ENCODE measurements at regions not wholly inside any gene's neighbourhood (a gene's known extent, or its start where the extent isn't known, plus 50 kb on each side); places are given as distances from the start of the nearest gene placed in this dataset.
A peak's percentile ranks its signal among the peaks of the same experiment; 100 is the strongest.

DNA sequence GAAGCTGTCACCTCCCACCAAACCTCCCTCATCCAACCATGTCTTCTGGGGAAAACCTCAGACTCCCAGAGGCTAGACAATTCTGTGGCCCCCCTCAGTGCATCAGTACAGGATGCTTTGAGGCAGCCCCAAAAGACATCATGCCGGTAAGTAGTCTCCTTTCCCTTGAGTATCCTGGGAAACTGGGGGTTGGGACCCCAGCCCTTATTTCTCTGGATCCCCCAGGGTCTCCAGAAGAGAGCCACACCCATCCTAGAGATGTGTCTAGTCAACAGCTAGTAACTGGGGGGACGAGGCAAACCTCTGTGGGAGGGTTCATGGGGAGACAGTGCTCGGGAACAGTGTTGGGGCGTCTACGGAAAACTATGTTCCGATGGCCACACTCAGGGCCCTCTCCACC is 974.2 kb upstream of the TMEM132C start:
- H3K27ac ChIP-seq (ENCODE audit: low read depth, low read length): no peak overlapping the region
- TF ChIP-seq, protein P1, sequence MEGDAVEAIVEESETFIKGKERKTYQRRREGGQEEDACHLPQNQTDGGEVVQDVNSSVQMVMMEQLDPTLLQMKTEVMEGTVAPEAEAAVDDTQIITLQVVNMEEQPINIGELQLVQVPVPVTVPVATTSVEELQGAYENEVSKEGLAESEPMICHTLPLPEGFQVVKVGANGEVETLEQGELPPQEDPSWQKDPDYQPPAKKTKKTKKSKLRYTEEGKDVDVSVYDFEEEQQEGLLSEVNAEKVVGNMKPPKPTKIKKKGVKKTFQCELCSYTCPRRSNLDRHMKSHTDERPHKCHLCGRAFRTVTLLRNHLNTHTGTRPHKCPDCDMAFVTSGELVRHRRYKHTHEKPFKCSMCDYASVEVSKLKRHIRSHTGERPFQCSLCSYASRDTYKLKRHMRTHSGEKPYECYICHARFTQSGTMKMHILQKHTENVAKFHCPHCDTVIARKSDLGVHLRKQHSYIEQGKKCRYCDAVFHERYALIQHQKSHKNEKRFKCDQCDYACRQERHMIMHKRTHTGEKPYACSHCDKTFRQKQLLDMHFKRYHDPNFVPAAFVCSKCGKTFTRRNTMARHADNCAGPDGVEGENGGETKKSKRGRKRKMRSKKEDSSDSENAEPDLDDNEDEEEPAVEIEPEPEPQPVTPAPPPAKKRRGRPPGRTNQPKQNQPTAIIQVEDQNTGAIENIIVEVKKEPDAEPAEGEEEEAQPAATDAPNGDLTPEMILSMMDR (IDR thresholded peaks at IDR 0.05; ENCODE audit: extremely low read depth, low read depth, low read length): no peak

DNA sequence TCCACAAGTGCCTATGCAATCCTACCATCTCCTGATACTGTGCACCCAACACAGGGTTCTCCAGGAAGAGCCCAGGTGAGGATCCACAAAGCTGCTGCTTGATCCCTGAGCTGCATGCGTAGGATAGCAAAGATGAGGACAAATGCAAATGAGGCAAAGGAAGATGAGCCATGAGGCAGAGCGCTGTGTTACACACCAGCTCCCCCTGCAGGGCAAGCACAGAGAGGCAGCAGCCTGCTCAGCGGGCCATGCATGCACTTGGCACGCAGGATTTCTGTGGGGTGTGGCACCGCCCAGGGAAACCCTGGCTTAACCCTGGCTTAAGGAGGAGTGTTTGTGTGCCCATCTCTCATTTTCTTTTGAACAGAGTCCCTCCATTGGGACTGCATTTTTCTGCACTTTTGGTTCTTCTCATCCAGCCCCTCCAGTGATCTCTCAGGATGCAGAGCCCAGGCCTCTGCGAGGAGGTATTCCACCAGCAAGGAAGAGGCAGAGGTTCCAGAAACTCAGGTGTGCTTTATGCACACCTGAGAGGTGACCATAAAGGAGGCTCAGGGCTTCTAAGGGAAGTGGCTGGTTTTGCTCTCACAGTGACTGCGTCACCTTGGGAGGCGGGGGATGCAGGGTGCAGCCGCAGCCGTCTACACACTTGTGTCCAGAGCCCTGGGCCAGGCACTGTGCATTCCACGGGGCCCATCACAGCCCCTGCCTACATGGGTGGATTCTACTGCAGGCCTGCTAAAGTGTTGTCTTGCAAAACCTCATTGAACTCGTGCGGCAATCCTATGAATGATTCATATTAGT is 973.3 kb upstream of the TMEM132C start:
- no peak overlapping the region for H3K4me2 ChIP-seq (ENCODE audit: insufficient read depth, low read length)
- peak; percentile 88 for DNase-seq (ENCODE audit: insufficient read length, low spot score, missing footprints)
- no peaks in the 10 kb centered on the region for H3K9me3 ChIP-seq (ENCODE audit: low read depth, low read length)
- H4K20me1 ChIP-seq (ENCODE audit: insufficient read depth, low read length): no peaks in the 10 kb centered on the region
- TF ChIP-seq, protein P1 (IDR thresholded peaks at IDR 0.05; ENCODE audit: extremely low read depth, low read depth, low read length): peak; percentile 99
- H3K79me2 ChIP-seq (ENCODE audit: insufficient read depth, low read length): no peaks in the 10 kb centered on the region
- H2AFZ ChIP-seq (ENCODE audit: low read length): no peak overlapping the region
- H3K27ac ChIP-seq (ENCODE audit: low read depth, low read length): peak overlapping the region; percentile 20
- no peaks in the 10 kb centered on the region for H3K36me3 ChIP-seq (ENCODE audit: insufficient read depth, low read length)
- no peaks in the 10 kb centered on the region for H3K4me1 ChIP-seq (ENCODE audit: insufficient read depth, low read length)
- H3K27me3 ChIP-seq (ENCODE audit: insufficient read depth, low read length): no peaks in the 10 kb centered on the region
- no peak overlapping the region for H3K4me3 ChIP-seq (ENCODE audit: insufficient read depth, low read length)

More for the DNA sequence above, 974.2 kb upstream of the TMEM132C start:
- no peaks in the 10 kb centered on the region for H3K9me3 ChIP-seq (ENCODE audit: low read depth, low read length)
- H3K4me2 ChIP-seq (ENCODE audit: insufficient read depth, low read length): no peak overlapping the region
- no peak for DNase-seq (ENCODE audit: insufficient read length, low spot score, missing footprints)
- no peaks in the 10 kb centered on the region for H3K27me3 ChIP-seq (ENCODE audit: insufficient read depth, low read length)
- H3K4me3 ChIP-seq (ENCODE audit: insufficient read depth, low read length): no peak overlapping the region
- no peak overlapping the region for H2AFZ ChIP-seq (ENCODE audit: low read length)
- no peaks in the 10 kb centered on the region for H3K36me3 ChIP-seq (ENCODE audit: insufficient read depth, low read length)
- H3K4me1 ChIP-seq (ENCODE audit: insufficient read depth, low read length): no peaks in the 10 kb centered on the region
- no peaks in the 10 kb centered on the region for H4K20me1 ChIP-seq (ENCODE audit: insufficient read depth, low read length)
- H3K79me2 ChIP-seq (ENCODE audit: insufficient read depth, low read length): no peaks in the 10 kb centered on the region

DNA sequence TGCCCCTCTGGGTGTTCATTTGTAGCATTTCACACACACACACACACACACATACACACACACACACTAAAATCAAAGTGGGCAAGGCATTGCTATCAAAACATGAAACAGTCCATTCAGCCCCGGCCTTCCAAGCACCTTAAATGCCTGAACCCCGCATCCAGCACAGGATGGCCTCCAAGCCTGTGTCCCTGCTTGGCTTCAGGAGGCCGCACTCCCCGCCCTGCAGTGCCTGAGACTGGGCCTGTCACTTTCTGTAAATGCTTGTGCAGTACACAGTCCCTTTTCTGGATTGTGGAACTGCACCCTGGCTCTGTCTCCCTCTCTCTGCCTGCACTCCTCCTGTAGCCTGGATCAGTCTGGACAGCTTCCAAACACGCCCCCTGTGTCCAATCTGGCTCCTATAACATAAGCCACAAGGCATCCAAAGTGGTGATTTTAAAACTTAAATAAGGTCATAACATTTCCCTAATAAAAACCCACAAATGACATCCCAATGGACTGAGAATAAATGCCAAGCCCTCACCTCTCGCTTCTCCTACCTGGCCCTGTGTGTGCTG is 972.2 kb upstream of the TMEM132C start:
- Histone ChIP-seq H4K20me1 (ENCODE audit: insufficient read depth, low read length) (no peaks in the 10 kb centered on the region), H3K4me3 (ENCODE audit: insufficient read depth, low read length) (no peak overlapping the region), H3K27ac (ENCODE audit: low read depth, low read length) (no peak overlapping the region), H3K79me2 (ENCODE audit: insufficient read depth, low read length) (no peaks in the 10 kb centered on the region), H3K4me1 (ENCODE audit: insufficient read depth, low read length) (no peaks in the 10 kb centered on the region), H3K27me3 (ENCODE audit: insufficient read depth, low read length) (no peaks in the 10 kb centered on the region), H2AFZ (ENCODE audit: low read length) (no peak overlapping the region), H3K36me3 (ENCODE audit: insufficient read depth, low read length) (no peaks in the 10 kb centered on the region), H3K9me3 (ENCODE audit: low read depth, low read length) (no peaks in the 10 kb centered on the region), H3K4me2 (ENCODE audit: insufficient read depth, low read length) (no peak overlapping the region)
- TF ChIP-seq, protein P1 (IDR thresholded peaks at IDR 0.05; ENCODE audit: extremely low read depth, low read depth, low read length): no peak
- no peak for DNase-seq (ENCODE audit: insufficient read length, low spot score, missing footprints)

DNA sequence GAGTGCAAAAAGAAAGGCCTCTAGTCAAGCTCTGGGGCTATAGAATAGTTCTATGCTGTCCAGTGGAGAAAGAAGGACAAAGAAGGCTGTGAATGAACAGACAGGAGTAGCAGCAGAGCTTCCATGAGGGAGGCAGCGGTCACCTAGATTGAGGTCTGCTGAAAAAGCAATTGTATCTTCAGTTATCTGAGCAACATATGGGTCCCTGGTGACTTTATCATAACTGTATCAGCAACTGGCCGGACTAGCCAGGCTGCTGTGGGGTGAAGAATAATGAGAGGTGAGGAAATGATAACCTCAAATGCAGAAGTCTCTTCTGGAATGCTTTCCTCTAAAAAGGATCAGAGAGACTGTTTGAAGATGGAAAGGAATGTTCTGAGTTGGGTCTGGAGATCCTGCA is 971.3 kb upstream of the TMEM132C start:
- H3K4me2 ChIP-seq (ENCODE audit: insufficient read depth, low read length): no peak overlapping the region

More for the DNA sequence above, 971.3 kb upstream of the TMEM132C start:
- Histone ChIP-seq H3K36me3 (ENCODE audit: insufficient read depth, low read length) (no peaks in the 10 kb centered on the region), H3K79me2 (ENCODE audit: insufficient read depth, low read length) (no peaks in the 10 kb centered on the region), H3K27ac (ENCODE audit: low read depth, low read length) (no peak overlapping the region), H2AFZ (ENCODE audit: low read length) (no peak overlapping the region), H3K4me1 (ENCODE audit: insufficient read depth, low read length) (no peaks in the 10 kb centered on the region), H3K27me3 (ENCODE audit: insufficient read depth, low read length) (no peaks in the 10 kb centered on the region), H3K9me3 (ENCODE audit: low read depth, low read length) (no peaks in the 10 kb centered on the region), H3K4me3 (ENCODE audit: insufficient read depth, low read length) (no peak overlapping the region), H4K20me1 (ENCODE audit: insufficient read depth, low read length) (no peaks in the 10 kb centered on the region)
- TF ChIP-seq, protein P1 (IDR thresholded peaks at IDR 0.05; ENCODE audit: extremely low read depth, low read depth, low read length): no peak
- DNase-seq (ENCODE audit: insufficient read length, low spot score, missing footprints): no peak
